HG02763 (cell line): ENCODE measurements at regions not wholly inside any gene's neighbourhood (a gene's known extent, or its start where the extent isn't known, plus 50 kb on each side); places are given as distances from the start of the nearest gene placed in this dataset.
"Not testable (repeated sequence)": the region's sequence is repeated elsewhere in the genome, so short reads cannot be mapped to it uniquely, and the experiment has no call there.

Experiments used
- ATAC-seq: cut with Tn5 transposase; IDR thresholded peaks from one replicate; pipeline ENCODE4 v1.9.1; 2021; ENCODE audit warnings: mild to moderate bottlenecking, moderate library complexity; ENCODE audit not compliant: unreplicated experiment

DNA sequence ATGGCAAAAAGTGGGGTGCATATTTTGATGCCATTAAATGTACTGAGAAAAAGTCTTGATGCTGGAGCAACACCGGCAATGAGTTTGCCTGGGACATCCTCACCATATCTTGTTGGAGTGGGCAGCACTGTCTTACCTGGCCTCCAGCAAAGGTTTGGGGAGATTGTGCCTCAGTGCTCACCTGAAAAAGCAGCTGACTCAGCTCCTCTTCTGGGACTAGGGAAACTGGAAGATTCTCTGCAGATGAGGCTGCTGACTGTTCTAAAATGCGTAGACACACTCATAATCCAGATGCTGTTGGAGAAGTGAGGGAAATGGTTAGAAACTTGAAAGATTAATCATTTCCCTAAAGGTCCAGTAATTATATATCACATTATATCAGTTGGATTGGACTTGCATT is 593.7 kb upstream of the HS3ST1 start:
- no peak for ATAC-seq

DNA sequence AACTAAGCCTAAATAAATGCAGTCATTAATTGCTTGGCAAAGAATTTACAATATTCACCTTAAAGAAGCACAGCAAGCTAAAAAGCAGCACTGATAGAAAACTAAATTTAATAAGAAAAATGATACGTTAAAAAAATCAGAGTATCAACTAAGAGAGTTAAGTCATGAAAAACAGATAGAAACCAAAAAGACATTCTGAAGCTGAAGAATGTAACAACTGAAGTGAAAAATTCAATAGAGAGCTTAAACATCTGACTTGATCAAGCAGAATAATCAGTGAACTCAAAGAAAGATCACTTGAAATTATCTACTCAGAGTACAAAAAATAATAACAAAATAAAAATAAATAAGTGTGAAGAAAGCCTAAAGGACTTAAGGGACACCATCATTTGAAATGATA is 588.0 kb upstream of the HS3ST1 start:
- no peak for ATAC-seq

DNA sequence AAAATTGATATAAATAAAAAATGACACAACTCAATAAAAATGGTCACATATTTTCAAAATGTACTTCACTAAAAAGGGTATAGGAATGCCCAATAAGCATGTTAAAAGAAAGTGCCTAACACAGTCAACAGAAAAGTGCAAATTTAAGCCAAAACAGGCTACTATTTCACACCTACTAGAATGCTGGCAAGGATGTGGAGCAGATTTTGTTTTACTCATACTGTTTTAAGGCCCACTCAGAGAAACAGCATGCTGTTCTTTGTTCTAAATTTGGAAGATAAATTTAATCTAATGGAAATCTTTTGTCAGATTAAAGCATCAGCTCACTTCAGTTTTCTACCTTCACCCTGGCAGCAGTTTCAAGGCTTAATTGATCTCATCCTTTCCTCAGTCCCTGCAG is 576.8 kb upstream of the HS3ST1 start:
- ATAC-seq: no peak

DNA sequence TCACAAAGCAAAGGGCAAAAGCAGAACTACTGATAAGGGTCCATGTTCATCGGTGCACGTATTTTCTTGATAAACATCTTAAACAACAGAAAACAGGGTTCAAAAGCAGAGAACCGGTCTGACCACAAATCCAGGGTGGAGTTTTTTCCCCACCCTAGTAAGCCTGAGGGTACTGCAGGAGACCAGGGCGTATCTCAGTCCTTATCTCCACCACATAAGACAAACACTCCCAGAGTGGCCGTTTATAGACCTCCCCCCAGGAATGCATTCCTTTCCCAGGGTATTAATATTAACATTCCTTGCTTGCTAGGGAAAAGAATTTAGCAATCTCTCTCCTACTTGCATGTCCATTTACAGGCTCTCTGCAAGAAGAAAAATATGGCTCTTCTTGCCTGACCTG is 567.9 kb upstream of the HS3ST1 start:
- not testable (repeated sequence) for ATAC-seq

DNA sequence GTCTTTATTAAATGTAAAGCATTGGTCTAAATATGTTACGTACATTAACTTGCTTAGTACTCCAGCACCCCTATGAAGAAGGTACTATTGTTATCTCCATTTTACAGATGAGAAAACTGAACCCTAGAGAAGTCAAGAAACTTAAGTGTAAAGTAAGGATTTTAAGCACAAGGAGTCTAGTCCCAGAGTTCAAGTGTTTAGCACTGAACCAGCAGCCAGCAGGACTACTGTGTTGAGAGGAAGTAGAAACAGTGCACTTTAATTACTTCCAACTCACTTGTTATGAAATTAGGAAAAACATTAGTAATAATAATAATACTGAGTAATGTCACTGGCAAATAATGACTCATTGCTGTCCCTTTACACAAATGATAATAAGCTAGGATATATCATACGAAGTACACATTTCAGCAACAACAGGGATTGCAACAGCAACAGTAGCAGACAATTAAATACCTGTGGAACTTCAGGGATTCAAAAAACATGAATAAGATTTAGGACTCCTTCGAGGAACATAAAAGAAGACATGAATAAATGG is 548.1 kb upstream of the HS3ST1 start:
- ATAC-seq: no peak

DNA sequence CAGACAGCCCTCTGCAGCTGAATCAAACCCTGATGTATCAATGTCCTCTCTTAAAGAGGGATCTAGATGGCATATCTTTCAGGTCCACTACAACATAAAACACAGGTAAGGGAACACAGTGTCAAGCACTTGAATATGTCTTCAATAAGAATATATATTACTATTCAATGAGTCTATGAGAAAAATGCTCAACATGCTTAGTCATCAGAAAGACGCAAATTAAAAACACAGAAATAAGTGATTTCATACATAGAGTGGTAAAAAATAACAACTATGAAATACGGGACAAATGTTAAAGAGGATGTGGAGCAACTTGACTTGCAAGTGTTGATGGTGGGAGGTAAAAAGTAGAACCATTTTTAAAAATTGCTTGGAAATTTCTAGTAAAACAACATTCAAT is 544.6 kb upstream of the HS3ST1 start:
- ATAC-seq: no peak

DNA sequence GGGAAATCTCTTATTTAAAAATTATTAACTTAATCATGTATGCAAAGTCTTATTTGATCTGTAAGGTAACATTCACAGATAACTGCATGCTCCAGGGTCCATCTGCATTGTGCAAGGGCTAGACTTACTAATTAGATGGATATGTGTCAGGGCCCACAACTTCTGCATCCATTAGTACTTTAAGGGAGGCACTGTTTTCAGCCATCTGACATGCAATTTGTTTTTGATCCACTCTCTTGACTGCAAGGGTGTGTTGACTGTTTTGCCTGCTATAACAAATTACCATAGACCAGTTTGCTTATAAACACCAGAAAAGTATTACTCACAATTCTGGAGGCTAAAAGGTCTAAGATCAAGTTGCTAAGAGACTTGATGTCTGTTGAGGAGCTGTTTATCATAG is 542.1 kb upstream of the HS3ST1 start:
- no peak for ATAC-seq

DNA sequence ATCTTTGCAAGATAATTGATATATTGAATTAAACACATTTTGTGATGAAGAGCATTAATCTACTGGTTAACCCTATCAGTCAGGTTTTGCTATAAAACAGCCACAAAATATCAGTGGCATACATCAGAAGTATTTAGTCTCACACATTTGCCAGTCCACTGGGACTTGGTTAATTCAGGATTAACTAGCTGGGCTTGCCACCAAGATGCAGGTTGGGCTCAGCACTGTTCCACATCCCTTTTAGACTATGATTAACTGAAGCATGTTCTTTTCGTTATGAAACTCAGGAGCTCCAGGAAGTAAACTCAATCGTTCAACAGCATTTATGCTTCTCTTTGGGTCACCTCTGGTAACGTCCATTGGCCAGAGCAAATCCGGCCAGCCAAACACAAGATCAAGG is 538.1 kb upstream of the HS3ST1 start:
- no peak for ATAC-seq

DNA sequence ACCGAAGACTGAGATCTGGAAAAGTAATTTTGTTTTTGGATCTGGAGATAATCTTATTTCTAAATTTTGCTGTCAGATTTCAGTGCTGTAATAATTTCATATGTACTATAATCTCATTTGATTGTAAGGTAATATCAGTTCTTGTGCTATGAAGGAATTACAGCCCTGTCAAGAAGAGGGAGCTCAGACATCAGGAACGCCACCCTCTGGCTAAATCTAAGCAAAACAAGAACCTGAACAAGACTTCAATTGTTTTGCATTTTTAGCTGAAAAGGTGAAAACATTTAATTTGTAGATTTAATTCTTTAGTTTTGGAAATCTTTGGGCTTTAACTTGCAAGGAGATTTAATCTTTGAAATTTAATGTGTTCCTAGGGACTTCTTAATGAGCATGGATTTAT is 525.4 kb upstream of the HS3ST1 start:
- no peak for ATAC-seq

DNA sequence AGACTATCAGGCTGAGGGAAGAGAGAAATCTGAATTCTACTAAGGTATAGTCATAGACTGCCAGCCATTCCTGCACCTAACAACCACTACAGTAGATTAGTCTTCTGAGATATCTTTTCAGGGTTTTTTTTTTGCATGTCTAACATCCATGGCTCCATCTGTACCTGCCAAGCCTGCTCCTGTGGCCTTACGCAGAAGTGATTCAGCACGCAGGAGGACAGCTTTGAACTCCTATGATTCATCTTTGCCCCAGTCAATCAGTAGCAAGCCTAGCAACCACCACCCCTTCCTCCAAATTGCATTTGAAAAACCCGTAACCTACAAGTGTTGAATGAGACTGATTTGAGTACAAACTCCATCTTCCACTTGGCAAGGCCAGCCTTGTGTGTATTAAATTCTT is 520.7 kb upstream of the HS3ST1 start:
- no peak for ATAC-seq

DNA sequence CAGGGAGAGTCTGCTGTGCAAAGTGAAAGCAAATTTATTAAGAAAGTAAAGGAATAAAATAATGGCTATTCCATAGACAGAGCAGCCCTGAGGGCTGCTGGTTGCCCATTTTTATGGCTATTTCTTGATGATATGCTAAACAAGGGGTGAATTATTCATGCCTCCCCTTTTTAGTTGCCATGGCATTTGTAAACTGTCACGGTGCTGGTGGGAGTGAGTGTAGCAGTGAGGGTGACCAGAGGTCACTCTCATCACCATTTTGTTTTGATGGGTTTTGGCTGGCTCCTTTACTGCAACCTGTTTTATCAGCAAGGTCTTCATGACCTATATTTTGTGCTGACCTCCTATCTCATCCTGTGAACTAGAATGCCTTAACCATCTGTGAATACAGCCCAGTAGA is 518.9 kb upstream of the HS3ST1 start:
- not testable (repeated sequence) for ATAC-seq

DNA sequence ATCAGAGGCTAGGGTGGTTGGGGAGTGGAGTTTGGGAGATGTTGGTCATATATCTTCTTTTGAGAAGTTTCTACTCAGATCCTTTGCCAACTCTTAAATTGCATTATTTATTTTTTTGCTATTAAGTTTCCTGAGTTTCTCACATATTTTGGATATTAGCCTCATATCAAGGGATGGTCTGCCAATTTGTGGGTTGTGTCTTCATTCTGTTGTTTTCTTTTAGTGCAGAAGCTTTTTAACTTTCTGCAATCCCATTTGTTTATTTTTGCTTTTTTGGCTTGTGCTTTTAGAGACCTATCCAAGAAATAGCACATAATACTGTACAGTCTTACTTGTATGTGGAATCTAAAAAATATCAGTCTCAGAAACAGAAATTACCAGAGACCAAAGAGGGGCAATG is 509.2 kb upstream of the HS3ST1 start:
- ATAC-seq: no peak

DNA sequence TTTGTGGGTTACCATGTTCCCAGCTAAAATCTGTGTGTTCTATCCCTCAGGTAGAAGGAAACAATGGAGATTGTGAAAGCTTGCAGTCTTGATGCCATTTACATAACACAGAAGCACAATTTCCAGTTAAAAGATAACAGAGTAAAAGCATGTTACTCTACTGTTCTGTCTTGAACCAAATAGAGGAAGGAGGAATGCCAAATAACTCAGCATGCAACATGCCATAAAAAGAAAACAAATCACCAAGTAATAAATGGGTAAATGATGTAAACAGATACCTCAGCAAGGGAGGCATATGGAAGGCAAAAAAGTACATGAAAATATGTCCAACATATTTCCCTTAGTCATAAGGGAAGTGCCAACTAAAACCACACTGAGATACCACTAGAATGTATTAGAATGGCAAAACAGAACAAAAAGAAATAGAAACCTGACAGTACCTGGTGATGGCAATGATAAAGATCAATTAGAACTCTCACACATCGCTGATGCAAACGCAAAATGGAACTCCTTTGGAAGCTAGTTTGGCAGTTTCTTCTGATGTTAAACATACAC is 502.6 kb upstream of the HS3ST1 start:
- ATAC-seq: no peak

DNA sequence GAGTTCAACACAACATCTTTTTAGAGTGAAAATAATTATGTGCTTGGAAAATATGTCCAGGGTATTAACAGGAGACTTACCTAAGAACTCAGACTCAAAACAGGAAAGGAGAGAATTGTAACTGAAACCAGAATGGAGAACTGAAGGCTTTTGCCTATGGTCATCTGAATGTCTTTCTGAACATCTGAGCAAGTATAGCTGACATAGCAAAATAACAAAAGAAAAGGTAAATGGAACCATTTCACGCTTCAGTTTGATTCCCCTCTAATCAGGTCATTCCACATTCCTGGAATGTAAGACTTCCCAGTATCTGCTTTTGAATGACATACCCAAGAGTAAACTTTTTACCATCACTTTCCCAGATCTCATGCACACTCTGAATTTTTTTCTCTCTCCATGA is 500.4 kb upstream of the HS3ST1 start:
- ATAC-seq: no peak

DNA sequence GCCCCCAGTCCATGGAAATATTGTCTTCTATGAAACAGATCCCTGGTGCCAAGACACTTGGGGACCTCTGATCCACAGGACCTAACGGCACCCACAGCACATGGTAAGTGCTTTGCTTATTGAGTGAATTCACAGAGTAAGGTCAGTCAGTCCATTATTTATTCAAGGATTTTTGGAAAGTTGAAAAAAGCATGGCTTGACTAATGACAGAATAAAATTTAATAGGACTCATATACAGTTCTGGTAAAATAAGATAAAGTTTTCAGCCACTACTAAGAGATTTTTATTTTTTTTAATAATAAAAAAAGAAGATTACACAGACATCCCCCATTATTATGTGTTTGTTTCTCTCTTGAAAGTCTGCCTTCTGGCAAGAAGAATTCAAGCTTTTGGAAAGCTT is 490.6 kb upstream of the HS3ST1 start:
- no peak for ATAC-seq

DNA sequence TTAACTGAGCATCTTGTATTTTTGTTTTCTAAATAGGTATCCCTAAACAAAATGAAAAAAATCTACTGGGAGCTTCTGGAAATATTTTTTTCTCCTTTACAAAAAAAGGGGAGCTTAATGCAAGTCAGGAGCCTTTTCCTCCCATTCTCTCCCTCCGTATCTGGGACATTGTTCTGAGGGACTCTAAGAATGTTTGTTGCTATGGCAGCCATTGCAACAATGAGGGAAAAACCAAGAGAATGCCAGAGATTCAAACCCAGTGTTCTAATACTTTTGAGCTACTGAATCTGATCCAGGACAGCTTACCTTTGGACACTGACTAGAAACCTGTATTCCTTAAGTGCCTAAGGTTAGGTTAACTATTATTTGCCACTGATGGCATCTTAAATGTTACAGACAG is 485.7 kb upstream of the HS3ST1 start:
- no peak for ATAC-seq

DNA sequence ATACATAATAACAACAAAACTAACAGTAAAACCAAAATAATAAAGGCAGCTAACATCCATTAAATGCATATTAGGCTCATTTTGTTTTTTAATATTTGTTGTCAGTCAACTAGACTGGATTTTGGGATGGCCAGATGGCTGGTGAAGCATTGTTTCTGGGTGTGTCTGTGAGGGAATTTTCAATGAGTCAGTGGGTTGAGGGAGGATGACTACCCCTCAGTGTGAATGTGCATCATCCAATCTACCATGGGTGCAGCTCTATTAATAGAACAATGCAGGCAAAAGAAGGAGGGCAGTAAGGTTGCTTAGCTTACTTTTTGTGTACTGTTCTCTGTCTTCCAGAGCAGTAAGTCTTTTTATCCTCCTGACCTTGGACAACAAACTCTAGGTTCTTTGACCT is 484.2 kb upstream of the HS3ST1 start:
- no peak for ATAC-seq

DNA sequence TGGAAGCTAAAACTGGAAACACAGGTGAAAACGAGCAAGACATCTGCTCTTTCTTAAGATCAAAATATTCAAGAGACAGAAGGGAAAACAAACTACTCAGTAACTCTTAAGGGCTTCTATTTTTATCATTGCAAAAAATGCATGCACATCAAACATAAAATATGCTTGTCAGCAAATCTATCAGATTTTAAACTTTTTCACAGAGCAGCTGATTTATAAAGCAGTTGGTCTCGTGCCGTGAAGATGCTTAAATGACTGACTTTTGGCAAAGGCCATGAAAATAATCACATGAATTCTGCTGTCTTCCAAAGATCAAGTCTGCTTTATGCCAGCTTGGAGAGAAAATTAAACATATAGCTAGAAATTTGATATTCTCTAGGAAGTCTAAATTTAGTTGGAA is 482.1 kb upstream of the HS3ST1 start:
- ATAC-seq: no peak

DNA sequence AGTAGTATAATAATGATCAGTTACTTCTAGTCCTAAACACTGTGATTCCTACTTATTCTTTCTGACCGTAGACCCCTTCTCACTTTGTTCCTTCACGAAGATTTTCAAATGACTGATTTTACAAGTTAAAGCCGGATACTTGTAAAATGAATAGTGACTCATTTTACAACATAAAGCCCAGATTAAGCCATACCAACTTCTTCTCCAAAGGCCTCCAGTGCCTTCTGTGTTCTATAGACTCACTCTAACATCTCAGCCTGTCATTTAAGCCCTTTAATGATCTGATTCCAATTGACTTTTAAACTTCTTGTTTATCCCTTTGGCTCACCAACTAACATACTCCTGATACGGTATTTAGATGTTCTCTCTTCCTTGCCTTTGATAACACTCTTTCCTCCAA is 480.0 kb upstream of the HS3ST1 start:
- no peak for ATAC-seq

DNA sequence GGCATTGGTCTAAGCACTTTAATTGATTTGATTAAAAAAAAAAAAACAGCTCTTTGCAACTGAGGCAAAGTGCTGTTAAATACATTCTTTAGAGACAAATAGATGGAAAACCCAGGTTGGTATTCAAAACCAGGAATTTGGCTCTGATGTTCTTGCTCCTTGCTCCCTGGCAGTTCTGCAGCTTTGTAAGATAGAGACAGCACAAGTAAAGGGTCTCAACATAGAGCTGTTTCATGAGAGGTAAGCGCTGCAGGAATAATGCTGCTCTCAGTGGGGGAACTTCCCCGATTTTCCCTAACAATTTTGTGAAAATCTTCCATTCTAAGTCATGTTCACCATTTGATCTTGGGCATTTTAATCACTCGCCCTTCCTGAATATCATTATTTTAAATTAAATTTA is 479.5 kb upstream of the HS3ST1 start:
- no peak for ATAC-seq

DNA sequence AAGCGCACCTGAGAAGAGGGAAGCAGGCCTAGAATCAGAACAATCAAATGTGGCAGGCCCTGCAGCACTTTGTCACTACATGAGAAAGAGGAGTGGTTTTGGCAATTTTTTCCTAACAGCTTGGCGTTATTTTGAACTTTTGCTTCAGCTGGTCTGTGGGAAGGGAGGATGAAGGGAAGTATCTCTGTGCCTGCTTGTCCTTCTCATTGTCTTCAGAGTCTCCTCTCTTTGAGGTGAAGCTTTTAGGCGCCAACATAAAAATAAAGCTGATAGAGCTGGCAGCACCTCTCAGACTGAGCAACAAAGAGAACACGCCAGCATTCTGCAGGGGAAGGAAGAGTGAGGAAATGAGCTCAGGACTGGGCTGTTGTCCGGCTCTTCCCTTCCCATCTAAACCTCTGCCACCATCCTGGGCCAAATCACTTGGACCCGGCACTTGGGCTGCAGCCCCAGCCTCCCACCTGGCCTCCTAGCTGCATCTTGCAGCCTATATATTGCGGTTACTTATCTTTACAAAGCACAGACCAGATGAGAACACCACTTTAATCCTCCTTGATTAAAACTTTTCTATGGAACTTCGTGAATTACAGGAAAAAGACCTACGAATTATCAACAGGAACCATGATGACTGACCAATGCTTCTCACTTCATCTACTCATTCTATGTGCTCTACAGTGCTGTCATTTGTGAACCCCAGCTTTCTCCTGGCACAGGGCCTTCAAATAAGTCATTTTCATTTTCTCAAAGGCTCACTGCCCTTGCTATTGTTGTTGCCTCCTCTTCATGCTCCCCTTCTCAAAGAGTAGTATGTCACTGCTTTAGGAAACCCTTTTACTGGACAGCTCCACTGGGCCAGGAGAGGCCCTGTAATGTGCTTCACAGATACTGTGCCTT is 476.4 kb upstream of the HS3ST1 start:
- ATAC-seq: no peak

DNA sequence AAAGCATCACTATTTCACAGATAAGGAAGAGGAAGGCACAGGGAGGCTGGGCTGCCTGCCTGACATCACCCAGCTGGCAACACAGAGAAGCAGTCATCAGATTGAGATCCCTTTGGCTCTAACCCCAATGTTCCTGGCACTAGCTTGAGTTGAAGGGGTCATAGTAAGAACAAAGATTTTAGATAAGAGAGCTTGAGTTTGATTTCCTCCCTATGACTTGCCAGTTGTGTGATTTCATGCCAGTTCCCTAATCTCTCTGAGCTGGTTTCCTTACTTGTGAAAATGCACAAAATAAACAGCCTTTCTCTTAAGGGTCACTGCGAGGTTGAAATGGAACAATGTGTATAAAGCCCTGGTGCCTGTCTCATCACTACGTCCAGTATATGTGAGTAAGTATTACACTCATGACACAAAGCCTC is 475.4 kb upstream of the HS3ST1 start:
- ATAC-seq: no peak

DNA sequence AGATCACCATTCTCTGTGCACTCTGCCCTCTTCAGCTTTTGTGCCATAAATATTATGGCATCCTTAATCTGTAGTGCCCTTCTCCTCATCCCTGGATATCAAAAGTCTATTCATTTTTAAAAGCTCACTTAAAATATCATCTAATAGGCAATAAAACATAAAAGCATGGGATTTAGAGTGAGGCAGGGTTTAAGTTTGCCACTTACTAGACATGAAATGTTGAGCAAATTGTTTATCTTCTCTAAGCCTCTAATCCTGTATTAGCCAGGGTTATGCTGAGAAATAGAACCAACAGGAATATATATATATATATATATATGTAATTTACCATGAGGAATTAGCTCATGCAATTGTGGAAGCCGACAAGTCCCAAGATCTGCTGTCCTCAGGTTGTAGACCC is 472.4 kb upstream of the HS3ST1 start:
- ATAC-seq: no peak
